HTR-8/SVneo (cell line): ENCODE measurements at regions not wholly inside any gene's neighbourhood (a gene's known extent, or its start where the extent isn't known, plus 50 kb on each side); places are given as distances from the start of the nearest gene placed in this dataset.

Experiments used
- DNase-seq: peaks from one replicate; pipeline ENCODE4 v3.0.0; 2011; ENCODE audit warnings: low spot score, mixed read lengths; ENCODE audit not compliant: insufficient read length
- FAIRE-seq: peaks from 2 replicates; lab custom pipeline; 2011; peaks lifted over from hg19 to GRCh38; lab: Jason Lieb, UNC

GRCh38 chr15:47296881-47297280, 420.4 kb upstream of the SEMA6D start:
- FAIRE-seq = no peak

GRCh38 chr15:47299846-47300434, 417.4 kb upstream of the SEMA6D start:
- DNase-seq (no peak), FAIRE-seq (no peak)

More at GRCh38 chr15:47296881-47297280, 420.4 kb upstream of the SEMA6D start:
- DNase-seq = no peak

- DNase-seq = no peak
- FAIRE-seq = no peak
Observed at GRCh38 chr15:47300596-47300995, 416.7 kb upstream of the SEMA6D start.

GRCh38 chr15:47301481-47301880, 415.8 kb upstream of the SEMA6D start:
- DNase-seq (no peak), FAIRE-seq (no peak)

GRCh38 chr15:47304656-47305055, 412.6 kb upstream of the SEMA6D start:
- no peak for DNase-seq
- FAIRE-seq = no peak

GRCh38 chr15:47312161-47312560, 405.1 kb upstream of the SEMA6D start:
- FAIRE-seq = no peak
- no peak for DNase-seq

- no peak for DNase-seq
- no peak for FAIRE-seq
Observed at GRCh38 chr15:47326410-47327333, 390.6 kb upstream of the SEMA6D start.

- DNase-seq (no peak), FAIRE-seq (no peak)
Observed at GRCh38 chr15:47331829-47332393, 385.4 kb upstream of the SEMA6D start.

GRCh38 chr15:47332481-47332880, 384.8 kb upstream of the SEMA6D start:
- DNase-seq (no peak), FAIRE-seq (no peak)

GRCh38 chr15:47333734-47334133, 383.6 kb upstream of the SEMA6D start:
- DNase-seq (no peak), FAIRE-seq (no peak)

GRCh38 chr15:47334805-47335535, 382.3 kb upstream of the SEMA6D start:
- no peak for DNase-seq
- no peak for FAIRE-seq

GRCh38 chr15:47337106-47337505, 380.2 kb upstream of the SEMA6D start:
- FAIRE-seq (no peak), DNase-seq (no peak)

GRCh38 chr15:47337836-47338235, 379.5 kb upstream of the SEMA6D start:
- no peak for DNase-seq
- FAIRE-seq = no peak

GRCh38 chr15:47338771-47339170, 378.5 kb upstream of the SEMA6D start:
- FAIRE-seq = no peak
- no peak for DNase-seq

- no peak for FAIRE-seq
- DNase-seq = no peak
Observed at GRCh38 chr15:47339800-47340570, 377.3 kb upstream of the SEMA6D start.

- DNase-seq = no peak
- no peak for FAIRE-seq
Observed at GRCh38 chr15:47340571-47340920, 376.8 kb upstream of the SEMA6D start.

- DNase-seq (no peak), FAIRE-seq (no peak)
Observed at GRCh38 chr15:47349179-47349578, 368.1 kb upstream of the SEMA6D start.

GRCh38 chr15:47351501-47351900, 365.8 kb upstream of the SEMA6D start:
- DNase-seq (no peak), FAIRE-seq (no peak)

- DNase-seq (no peak), FAIRE-seq (no peak)
Observed at GRCh38 chr15:47352217-47352616, 365.1 kb upstream of the SEMA6D start.

- no peak for FAIRE-seq
- DNase-seq = no peak
Observed at GRCh38 chr15:47355759-47356158, 361.5 kb upstream of the SEMA6D start.
